ENCODE measurements at regions not wholly inside any gene's neighbourhood (a gene's known extent, or its start where the extent isn't known, plus 50 kb on each side); places are given as distances from the start of the nearest gene placed in this dataset.

- CTCF ChIA-PET: no interaction called here
- H3K9me3 ChIP-seq (ENCODE audit: control insufficient read depth, insufficient read depth, low read depth, low read length): no peaks in the 10 kb centered on the region; the same call in 1 of the 2 replicates
Measured at GRCh38 chr5:122256388-122256787, 55.6 kb upstream of the SNCAIP start.

DNA sequence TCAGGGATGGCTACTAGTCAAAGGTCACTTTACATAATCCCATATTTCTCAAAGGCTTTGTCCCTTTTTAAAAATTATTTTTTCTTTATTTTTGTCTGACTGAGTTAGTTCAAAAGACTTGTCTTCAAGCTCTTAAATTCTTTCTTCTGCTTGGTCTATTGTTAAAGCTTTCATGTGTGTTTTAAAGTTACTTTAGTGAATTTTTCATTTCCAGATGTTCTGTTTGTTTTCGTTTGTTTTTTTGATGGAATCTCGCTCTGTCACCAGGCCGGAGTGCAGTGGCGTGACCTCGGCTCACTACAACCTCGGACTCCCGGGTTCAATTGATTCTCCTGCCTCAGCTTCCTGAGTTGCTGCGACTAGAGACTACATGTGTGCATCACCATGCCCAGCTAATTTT lies 55.0 kb upstream of the SNCAIP start:
- Histone ChIP-seq H3K27ac (ENCODE audit: extremely low read depth, low read depth, low read length) (no peak overlapping the region), H3K4me1 (ENCODE audit: control insufficient read depth, insufficient read depth, low read length) (no peaks in the 10 kb centered on the region), H3K36me3 (ENCODE audit: control insufficient read depth in 2 of 2, insufficient read depth in 1 of 2, low read length in 2 of 2) (no peaks in the 10 kb centered on the region), H3K4me3 (ENCODE audit: low read depth, low read length) (no peak overlapping the region), H3K9me3 (ENCODE audit: control insufficient read depth, insufficient read depth, low read depth, low read length) (no peaks in the 10 kb centered on the region; the same call in 1 of the 2 replicates)
- ChIA-PET POLR2A (no interaction called here), CTCF (no interaction called here)
- TF ChIP-seq ZNF37A (tag by site-specific recombination; IDR thresholded peaks at IDR 0.05): no peak
- TF ChIP-seq TCF7L2 (IDR thresholded peaks at IDR 0.05; ENCODE audit: borderline replicate concordance, low read depth, low read length): no peak
- no peak for TF ChIP-seq ZNF677 (tag by site-specific recombination; IDR thresholded peaks at IDR 0.05)
- no peak for TF ChIP-seq ZNF114 (tag by site-specific recombination; IDR thresholded peaks at IDR 0.05)
- TF ChIP-seq, protein P1, sequence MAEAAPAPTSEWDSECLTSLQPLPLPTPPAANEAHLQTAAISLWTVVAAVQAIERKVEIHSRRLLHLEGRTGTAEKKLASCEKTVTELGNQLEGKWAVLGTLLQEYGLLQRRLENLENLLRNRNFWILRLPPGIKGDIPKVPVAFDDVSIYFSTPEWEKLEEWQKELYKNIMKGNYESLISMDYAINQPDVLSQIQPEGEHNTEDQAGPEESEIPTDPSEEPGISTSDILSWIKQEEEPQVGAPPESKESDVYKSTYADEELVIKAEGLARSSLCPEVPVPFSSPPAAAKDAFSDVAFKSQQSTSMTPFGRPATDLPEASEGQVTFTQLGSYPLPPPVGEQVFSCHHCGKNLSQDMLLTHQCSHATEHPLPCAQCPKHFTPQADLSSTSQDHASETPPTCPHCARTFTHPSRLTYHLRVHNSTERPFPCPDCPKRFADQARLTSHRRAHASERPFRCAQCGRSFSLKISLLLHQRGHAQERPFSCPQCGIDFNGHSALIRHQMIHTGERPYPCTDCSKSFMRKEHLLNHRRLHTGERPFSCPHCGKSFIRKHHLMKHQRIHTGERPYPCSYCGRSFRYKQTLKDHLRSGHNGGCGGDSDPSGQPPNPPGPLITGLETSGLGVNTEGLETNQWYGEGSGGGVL (tag by site-specific recombination; IDR thresholded peaks at IDR 0.05): no peak
- TF ChIP-seq TRIM28 (IDR thresholded peaks at IDR 0.05; ENCODE audit: borderline replicate concordance, low read length): no peak
- no peak for TF ChIP-seq ZNF785 (tag by site-specific recombination; IDR thresholded peaks at IDR 0.05)
- TF ChIP-seq, protein P2, sequence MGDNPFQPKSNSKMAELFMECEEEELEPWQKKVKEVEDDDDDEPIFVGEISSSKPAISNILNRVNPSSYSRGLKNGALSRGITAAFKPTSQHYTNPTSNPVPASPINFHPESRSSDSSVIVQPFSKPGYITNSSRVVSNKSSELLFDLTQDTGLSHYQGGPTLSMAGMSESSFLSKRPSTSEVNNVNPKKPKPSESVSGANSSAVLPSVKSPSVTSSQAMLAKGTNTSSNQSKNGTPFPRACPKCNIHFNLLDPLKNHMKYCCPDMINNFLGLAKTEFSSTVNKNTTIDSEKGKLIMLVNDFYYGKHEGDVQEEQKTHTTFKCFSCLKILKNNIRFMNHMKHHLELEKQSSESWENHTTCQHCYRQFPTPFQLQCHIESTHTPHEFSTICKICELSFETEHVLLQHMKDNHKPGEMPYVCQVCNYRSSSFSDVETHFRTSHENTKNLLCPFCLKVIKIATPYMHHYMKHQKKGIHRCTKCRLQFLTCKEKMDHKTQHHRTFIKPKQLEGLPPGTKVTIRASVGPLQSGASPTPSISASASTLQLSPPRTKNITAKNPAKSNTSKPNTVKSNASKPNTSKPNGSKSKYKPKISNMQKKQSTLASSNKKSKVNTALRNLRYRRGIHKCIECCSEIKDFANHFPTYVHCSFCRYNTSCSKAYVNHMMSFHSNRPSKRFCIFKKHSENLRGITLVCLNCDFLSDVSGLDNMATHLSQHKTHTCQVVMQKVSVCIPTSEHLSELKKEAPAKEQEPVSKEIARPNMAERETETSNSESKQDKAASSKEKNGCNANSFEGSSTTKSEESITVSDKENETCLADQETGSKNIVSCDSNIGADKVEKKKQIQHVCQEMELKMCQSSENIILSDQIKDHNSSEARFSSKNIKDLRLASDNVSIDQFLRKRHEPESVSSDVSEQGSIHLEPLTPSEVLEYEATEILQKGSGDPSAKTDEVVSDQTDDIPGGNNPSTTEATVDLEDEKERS (tag by site-specific recombination; IDR thresholded peaks at IDR 0.05): no peak
- TF ChIP-seq ZNF18 (tag by site-specific recombination; IDR thresholded peaks at IDR 0.05): no peak
- no peak for TF ChIP-seq ZNF391 (tag by site-specific recombination; IDR thresholded peaks at IDR 0.05; ENCODE audit: borderline replicate concordance, low read depth)
- no peak for TF ChIP-seq ZBTB48 (tag by site-specific recombination; IDR thresholded peaks at IDR 0.05)

More at GRCh38 chr5:122256388-122256787, 55.6 kb upstream of the SNCAIP start:
- Histone ChIP-seq H3K4me1 (ENCODE audit: control insufficient read depth, insufficient read depth, low read length) (no peaks in the 10 kb centered on the region), H3K4me3 (ENCODE audit: low read depth, low read length) (no peak overlapping the region), H3K27ac (ENCODE audit: extremely low read depth, low read depth, low read length) (no peak overlapping the region), H3K36me3 (ENCODE audit: control insufficient read depth in 2 of 2, insufficient read depth in 1 of 2, low read length in 2 of 2) (no peaks in the 10 kb centered on the region)
- POLR2A ChIA-PET: no interaction called here
- no peak for TF ChIP-seq PBX3 (CRISPR knock-in tag; IDR thresholded peaks at IDR 0.05)
- TF ChIP-seq, protein P3, sequence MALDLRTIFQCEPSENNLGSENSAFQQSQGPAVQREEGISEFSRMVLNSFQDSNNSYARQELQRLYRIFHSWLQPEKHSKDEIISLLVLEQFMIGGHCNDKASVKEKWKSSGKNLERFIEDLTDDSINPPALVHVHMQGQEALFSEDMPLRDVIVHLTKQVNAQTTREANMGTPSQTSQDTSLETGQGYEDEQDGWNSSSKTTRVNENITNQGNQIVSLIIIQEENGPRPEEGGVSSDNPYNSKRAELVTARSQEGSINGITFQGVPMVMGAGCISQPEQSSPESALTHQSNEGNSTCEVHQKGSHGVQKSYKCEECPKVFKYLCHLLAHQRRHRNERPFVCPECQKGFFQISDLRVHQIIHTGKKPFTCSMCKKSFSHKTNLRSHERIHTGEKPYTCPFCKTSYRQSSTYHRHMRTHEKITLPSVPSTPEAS (tag by site-specific recombination; IDR thresholded peaks at IDR 0.05): no peak
- TF ChIP-seq, protein P4, sequence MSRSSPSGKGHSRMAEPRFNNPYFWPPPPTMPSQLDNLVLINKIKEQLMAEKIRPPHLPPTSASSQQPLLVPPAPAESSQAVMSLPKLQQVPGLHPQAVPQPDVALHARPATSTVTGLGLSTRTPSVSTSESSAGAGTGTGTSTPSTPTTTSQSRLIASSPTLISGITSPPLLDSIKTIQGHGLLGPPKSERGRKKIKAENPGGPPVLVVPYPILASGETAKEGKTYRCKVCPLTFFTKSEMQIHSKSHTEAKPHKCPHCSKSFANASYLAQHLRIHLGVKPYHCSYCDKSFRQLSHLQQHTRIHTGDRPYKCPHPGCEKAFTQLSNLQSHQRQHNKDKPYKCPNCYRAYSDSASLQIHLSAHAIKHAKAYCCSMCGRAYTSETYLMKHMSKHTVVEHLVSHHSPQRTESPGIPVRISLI (tag by site-specific recombination; IDR thresholded peaks at IDR 0.05): no peak
- TF ChIP-seq ZNF23 (tag by site-specific recombination; IDR thresholded peaks at IDR 0.05; ENCODE audit: borderline replicate concordance): no peak
- peak; percentile 85; the same call in 1 of the 2 replicates for TF ChIP-seq TRIM28 (IDR thresholded peaks at IDR 0.05; ENCODE audit: borderline replicate concordance, low read length)
- no peak for TF ChIP-seq ZNF48 (tag by site-specific recombination; IDR thresholded peaks at IDR 0.05)
- peak; percentile 88 for TF ChIP-seq ZNF626 (tag by site-specific recombination; IDR thresholded peaks at IDR 0.05)
- TF ChIP-seq ZNF600 (tag by site-specific recombination; IDR thresholded peaks at IDR 0.05): no peak
- no peak for TF ChIP-seq ZNF266 (tag by site-specific recombination; IDR thresholded peaks at IDR 0.05; ENCODE audit: low read depth)
- TF ChIP-seq, protein P5, sequence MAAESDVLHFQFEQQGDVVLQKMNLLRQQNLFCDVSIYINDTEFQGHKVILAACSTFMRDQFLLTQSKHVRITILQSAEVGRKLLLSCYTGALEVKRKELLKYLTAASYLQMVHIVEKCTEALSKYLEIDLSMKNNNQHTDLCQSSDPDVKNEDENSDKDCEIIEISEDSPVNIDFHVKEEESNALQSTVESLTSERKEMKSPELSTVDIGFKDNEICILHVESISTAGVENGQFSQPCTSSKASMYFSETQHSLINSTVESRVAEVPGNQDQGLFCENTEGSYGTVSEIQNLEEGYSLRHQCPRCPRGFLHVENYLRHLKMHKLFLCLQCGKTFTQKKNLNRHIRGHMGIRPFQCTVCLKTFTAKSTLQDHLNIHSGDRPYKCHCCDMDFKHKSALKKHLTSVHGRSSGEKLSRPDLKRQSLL (tag by site-specific recombination; IDR thresholded peaks at IDR 0.05): no peak
- TF ChIP-seq SETDB1 (IDR thresholded peaks at IDR 0.05; ENCODE audit: insufficient read length, low read length): peak; percentile 98
- TF ChIP-seq ZFP41 (tag by site-specific recombination; IDR thresholded peaks at IDR 0.05; ENCODE audit: borderline replicate concordance): no peak
- no peak for TF ChIP-seq ZNF610 (tag by site-specific recombination; IDR thresholded peaks at IDR 0.05; ENCODE audit: borderline replicate concordance)
- no peak for TF ChIP-seq ZNF658 (tag by site-specific recombination; IDR thresholded peaks at IDR 0.05)
- no peak for TF ChIP-seq ZNF660 (tag by site-specific recombination; IDR thresholded peaks at IDR 0.05)
- TF ChIP-seq ZNF2 (tag by site-specific recombination; IDR thresholded peaks at IDR 0.05): no peak
- TF ChIP-seq, protein P6, sequence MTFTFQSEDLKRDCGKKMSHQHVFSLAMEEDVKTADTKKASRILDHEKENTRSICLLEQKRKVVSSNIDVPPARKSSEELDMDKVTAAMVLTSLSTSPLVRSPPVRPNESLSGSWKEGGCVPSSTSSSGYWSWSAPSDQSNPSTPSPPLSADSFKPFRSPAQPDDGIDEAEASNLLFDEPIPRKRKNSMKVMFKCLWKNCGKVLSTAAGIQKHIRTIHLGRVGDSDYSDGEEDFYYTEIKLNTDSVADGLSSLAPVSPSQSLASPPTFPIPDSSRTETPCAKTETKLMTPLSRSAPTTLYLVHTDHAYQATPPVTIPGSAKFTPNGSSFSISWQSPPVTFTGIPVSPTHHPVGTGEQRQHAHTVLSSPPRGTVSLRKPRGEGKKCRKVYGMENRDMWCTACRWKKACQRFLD (tag by site-specific recombination; IDR thresholded peaks at IDR 0.05): no peak
